Activated CD8-positive, alpha-beta memory T cell treated with anti-CD3 and anti-CD28 coated beads, Interleukin-2, amount 50 U/mL, for 24 hours (primary cell): ENCODE measurements at regions not wholly inside any gene's neighbourhood (a gene's known extent, or its start where the extent isn't known, plus 50 kb on each side); places are given as distances from the start of the nearest gene placed in this dataset.

Experiments
- DNase-seq: peaks from one replicate; pipeline ENCODE4 v3.0.0-alpha.2; 2020; ENCODE audit errors: extremely low read depth

- no peak for DNase-seq
Observed at GRCh38 chr12:4858386-4858785, 51.3 kb upstream of the KCNA1 start.

GRCh38 chr12:4859478-4860210 is 50.1 kb upstream of the KCNA1 start:
- no peak for DNase-seq
